ENCODE measurements at regions not wholly inside any gene's neighbourhood (a gene's known extent, or its start where the extent isn't known, plus 50 kb on each side); places are given as distances from the start of the nearest gene placed in this dataset.

DNA sequence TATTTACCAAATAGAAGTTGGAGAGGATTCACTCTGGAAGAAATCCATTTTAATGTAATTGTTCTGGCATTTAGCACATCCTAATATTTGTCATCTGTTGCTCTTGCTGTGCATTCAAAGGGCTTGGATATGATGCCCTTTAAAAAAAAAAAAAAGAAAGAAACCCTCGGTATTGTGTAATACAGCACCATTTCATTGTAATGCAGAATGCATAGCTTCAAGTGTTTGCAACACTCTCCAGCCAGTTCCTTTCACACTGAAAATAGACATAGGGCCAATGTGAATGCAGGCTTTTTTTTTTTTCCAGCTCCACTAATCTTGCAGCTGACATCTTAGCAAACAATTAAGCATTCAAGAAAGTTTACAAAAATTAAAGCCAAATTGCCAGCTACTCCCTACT, 197.4 kb upstream of the POU3F2 start:
- BruUV-seq (replicated peaks), result no TSS peak
- Histone ChIP-seq H3K4me1 (ENCODE audit: insufficient read depth, low read length, poor library complexity, severe bottlenecking) (peaks cover 6% of the 10 kb centered on the region), H3K36me3 (ENCODE audit: insufficient read depth, low read length, poor library complexity, severe bottlenecking) (no peaks in the 10 kb centered on the region), H3K27ac (ENCODE audit: low read depth, low read length, poor library complexity, severe bottlenecking) (no peak overlapping the region), H3K4me3 (ENCODE audit: low read depth, low read length, poor library complexity, severe bottlenecking) (no peak overlapping the region), H3K9me3 (ENCODE audit: low read depth, low read length, poor library complexity, severe bottlenecking) (no peaks in the 10 kb centered on the region), H3K27me3 (replicated peaks; ENCODE audit: insufficient read depth, low read depth, low read length, poor library complexity) (no peaks in the 10 kb centered on the region)
- ChIA-PET CTCF (no interaction called here), POLR2A (ENCODE audit: low non-redundant PET) (no interaction called here)
- TF ChIP-seq, protein P1, sequence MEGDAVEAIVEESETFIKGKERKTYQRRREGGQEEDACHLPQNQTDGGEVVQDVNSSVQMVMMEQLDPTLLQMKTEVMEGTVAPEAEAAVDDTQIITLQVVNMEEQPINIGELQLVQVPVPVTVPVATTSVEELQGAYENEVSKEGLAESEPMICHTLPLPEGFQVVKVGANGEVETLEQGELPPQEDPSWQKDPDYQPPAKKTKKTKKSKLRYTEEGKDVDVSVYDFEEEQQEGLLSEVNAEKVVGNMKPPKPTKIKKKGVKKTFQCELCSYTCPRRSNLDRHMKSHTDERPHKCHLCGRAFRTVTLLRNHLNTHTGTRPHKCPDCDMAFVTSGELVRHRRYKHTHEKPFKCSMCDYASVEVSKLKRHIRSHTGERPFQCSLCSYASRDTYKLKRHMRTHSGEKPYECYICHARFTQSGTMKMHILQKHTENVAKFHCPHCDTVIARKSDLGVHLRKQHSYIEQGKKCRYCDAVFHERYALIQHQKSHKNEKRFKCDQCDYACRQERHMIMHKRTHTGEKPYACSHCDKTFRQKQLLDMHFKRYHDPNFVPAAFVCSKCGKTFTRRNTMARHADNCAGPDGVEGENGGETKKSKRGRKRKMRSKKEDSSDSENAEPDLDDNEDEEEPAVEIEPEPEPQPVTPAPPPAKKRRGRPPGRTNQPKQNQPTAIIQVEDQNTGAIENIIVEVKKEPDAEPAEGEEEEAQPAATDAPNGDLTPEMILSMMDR (conservative IDR thresholded peaks at IDR 0.05; ENCODE audit: low read depth, low read length), result no peak
- no peak for TF ChIP-seq EZH2 (IDR thresholded peaks at IDR 0.05; ENCODE audit: borderline replicate concordance, low read depth, low read length, poor library complexity, severe bottlenecking)
- intact Hi-C loops (cut with micrococcal nuclease; ENCODE audit: unreplicated experiment), result no loop called here
- DNase-seq (ENCODE audit: low spot score), result peak; percentile 29

DNA sequence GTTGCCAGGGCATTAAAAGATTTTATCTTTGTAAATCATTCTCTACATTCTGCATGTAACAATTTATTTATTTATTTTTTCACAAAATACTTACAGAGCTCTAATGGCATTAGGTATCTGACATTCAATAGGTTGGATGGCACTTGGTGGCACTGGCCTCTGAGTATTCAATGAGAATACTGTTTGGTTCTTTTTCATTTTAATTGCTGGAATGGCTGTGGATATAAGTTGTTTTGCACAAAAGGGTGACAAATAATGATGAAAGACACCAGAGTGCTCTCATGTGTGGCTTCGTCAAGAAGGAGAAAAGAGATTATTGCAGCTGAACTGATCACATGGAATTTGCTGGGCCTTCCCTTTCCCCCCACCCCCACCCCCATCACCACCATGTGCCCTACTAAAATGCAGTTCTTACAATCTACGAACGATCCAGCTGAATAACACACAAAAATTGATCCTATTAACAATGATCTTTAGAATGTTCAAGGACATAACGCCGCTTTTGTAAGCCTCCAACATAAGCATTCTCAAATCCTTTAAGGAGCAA, 195.2 kb upstream of the POU3F2 start:
- ChIA-PET POLR2A (ENCODE audit: low non-redundant PET) (no interaction called here), CTCF (no interaction called here)
- H3K9me3 ChIP-seq (ENCODE audit: low read depth, low read length, poor library complexity, severe bottlenecking), result no peaks in the 10 kb centered on the region
- no peak for DNase-seq (ENCODE audit: low spot score)
- H3K4me1 ChIP-seq (ENCODE audit: insufficient read depth, low read length, poor library complexity, severe bottlenecking), result no peaks in the 10 kb centered on the region
- no peaks in the 10 kb centered on the region for H3K27me3 ChIP-seq (replicated peaks; ENCODE audit: insufficient read depth, low read depth, low read length, poor library complexity)
- intact Hi-C loops (cut with micrococcal nuclease; ENCODE audit: unreplicated experiment), result no loop called here
- no peak overlapping the region for H3K4me3 ChIP-seq (ENCODE audit: low read depth, low read length, poor library complexity, severe bottlenecking)
- no peak for TF ChIP-seq EZH2 (IDR thresholded peaks at IDR 0.05; ENCODE audit: borderline replicate concordance, low read depth, low read length, poor library complexity, severe bottlenecking)
- TF ChIP-seq, protein P1 (conservative IDR thresholded peaks at IDR 0.05; ENCODE audit: low read depth, low read length), result no peak
- no TSS peak for BruUV-seq (replicated peaks)
- H3K36me3 ChIP-seq (ENCODE audit: insufficient read depth, low read length, poor library complexity, severe bottlenecking), result no peaks in the 10 kb centered on the region
- H3K27ac ChIP-seq (ENCODE audit: low read depth, low read length, poor library complexity, severe bottlenecking), result no peak overlapping the region

DNA sequence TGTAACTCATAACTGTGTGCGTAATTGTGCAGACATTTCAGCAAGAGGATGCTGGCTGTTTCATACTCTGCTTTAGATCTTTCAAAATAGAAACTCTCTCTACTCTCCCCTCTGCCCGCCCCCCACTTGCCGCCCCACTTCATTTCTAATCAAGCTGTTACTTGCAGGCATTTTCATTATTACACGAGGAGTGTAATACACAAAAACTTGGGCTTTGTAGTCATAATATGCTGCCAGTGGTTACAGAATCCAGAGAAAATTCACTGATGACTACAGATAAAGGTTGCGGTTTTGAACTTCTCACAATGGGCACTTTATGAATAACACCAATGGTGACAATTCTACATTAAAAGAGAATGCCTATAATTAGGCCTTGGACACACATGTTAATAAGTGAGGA, 194.0 kb upstream of the POU3F2 start:
- ChIA-PET CTCF (no interaction called here), POLR2A (ENCODE audit: low non-redundant PET) (no interaction called here)
- Histone ChIP-seq H3K9me3 (ENCODE audit: low read depth, low read length, poor library complexity, severe bottlenecking) (no peaks in the 10 kb centered on the region), H3K36me3 (ENCODE audit: insufficient read depth, low read length, poor library complexity, severe bottlenecking) (no peaks in the 10 kb centered on the region), H3K27me3 (replicated peaks; ENCODE audit: insufficient read depth, low read depth, low read length, poor library complexity) (no peaks in the 10 kb centered on the region), H3K4me1 (ENCODE audit: insufficient read depth, low read length, poor library complexity, severe bottlenecking) (no peaks in the 10 kb centered on the region), H3K4me3 (ENCODE audit: low read depth, low read length, poor library complexity, severe bottlenecking) (no peak overlapping the region), H3K27ac (ENCODE audit: low read depth, low read length, poor library complexity, severe bottlenecking) (no peak overlapping the region)
- intact Hi-C loops (cut with micrococcal nuclease; ENCODE audit: unreplicated experiment), result no loop called here
- BruUV-seq (replicated peaks), result no TSS peak
- DNase-seq (ENCODE audit: low spot score), result no peak
- TF ChIP-seq, protein P1 (conservative IDR thresholded peaks at IDR 0.05; ENCODE audit: low read depth, low read length), result no peak
- no peak for TF ChIP-seq EZH2 (IDR thresholded peaks at IDR 0.05; ENCODE audit: borderline replicate concordance, low read depth, low read length, poor library complexity, severe bottlenecking)
